H1 (cell line): ENCODE measurements at regions not wholly inside any gene's neighbourhood (a gene's known extent, or its start where the extent isn't known, plus 50 kb on each side); places are given as distances from the start of the nearest gene placed in this dataset.
A peak's percentile ranks its signal among the peaks of the same experiment; 100 is the strongest.

Experiments used
- CTCF ChIA-PET: fragments of 300-600 bp; sonication (Branson Sonifier 250); formaldehyde crosslinking; loops from one replicate; lab custom pipeline; 2021; ENCODE audit not compliant: partially characterized antibody; lab: Charles Lee
- POLR2A ChIA-PET: fragments of 300-600 bp; sonication (Branson Sonifier 250); formaldehyde crosslinking; loops from one replicate; lab custom pipeline; 2021; ENCODE audit warnings: inconsistent platforms; ENCODE audit not compliant: partially characterized antibody; lab: Charles Lee
- DNase-seq, 2 experiments: peaks; one replicate each; pipeline versions ENCODE4 v3.0.0 to v3.0.0-alpha.2; 2010 to 2022; ENCODE audit warnings: low spot score in 2 of 2, low read depth in 1 of 2, mixed read lengths in 1 of 2
- FAIRE-seq: peaks from 2 replicates; lab custom pipeline; 2011; peaks lifted over from hg19 to GRCh38; lab: Jason Lieb, UNC
- H2AFZ ChIP-seq: 2 replicates; pipeline ENCODE4 v1.8.1; 2012; ENCODE audit warnings: low read length, inconsistent platforms
- H2AK5ac ChIP-seq: 2 replicates; pipeline ENCODE4 v1.6.1; 2013; ENCODE audit warnings: low read depth, low read length
- H2BK120ac ChIP-seq: replicated peaks from 2 replicates; pipeline ENCODE3; 2013; ENCODE audit warnings: low read depth, low read length, inconsistent platforms
- H2BK12ac ChIP-seq: 2 replicates; pipeline ENCODE4 v1.6.1; 2013; ENCODE audit warnings: low read depth, low read length
- H2BK15ac ChIP-seq: 2 replicates; pipeline ENCODE4 v1.6.1; 2013; ENCODE audit warnings: low read length
- H2BK20ac ChIP-seq: 2 replicates; pipeline ENCODE4 v1.6.1; 2013; ENCODE audit warnings: low read length
- H2BK5ac ChIP-seq: 2 replicates; pipeline ENCODE4 v1.6.1; 2013; ENCODE audit warnings: low read depth, low read length
- H3K14ac ChIP-seq: 2 replicates; pipeline ENCODE4 v1.6.1; 2013; ENCODE audit warnings: inconsistent platforms; ENCODE audit not compliant: insufficient read length
- H3K18ac ChIP-seq: 2 replicates; pipeline ENCODE4 v1.6.1; 2013; ENCODE audit warnings: low read length; ENCODE audit errors: extremely low read depth
- H3K23ac ChIP-seq: 2 replicates; pipeline ENCODE4 v1.6.1; 2013; ENCODE audit warnings: inconsistent platforms; ENCODE audit not compliant: insufficient read length
- H3K23me2 ChIP-seq: 2 replicates; pipeline ENCODE4 v1.6.1; 2013; ENCODE audit warnings: low read depth, low read length
- H3K27ac ChIP-seq: 2 replicates; pipeline ENCODE4 v1.6.1; 2011; ENCODE audit warnings: low read depth, low read length, inconsistent platforms
- H3K27me3 ChIP-seq, 4 experiments: replicated peaks in 1 of 4; 1 replicate in 1 of 4; 2 replicates in 3 of 4; pipeline versions ENCODE4 v1.6.1 to v1.8.1; 2011 to 2013; ENCODE audit warnings: low read length in 3 of 4, mild to moderate bottlenecking in 3 of 4, inconsistent platforms in 2 of 4, mixed read lengths in 2 of 4, moderate library complexity in 1 of 4; ENCODE audit not compliant: control insufficient read depth in 3 of 4, insufficient read depth in 3 of 4; ENCODE audit errors: extremely low read depth in 1 of 4
- H3K36me3 ChIP-seq, 4 experiments: 2 replicates each; pipeline versions ENCODE4 v1.6.1 to v1.8.1; 2011 to 2013; ENCODE audit warnings: mild to moderate bottlenecking in 4 of 4, low read length in 3 of 4, moderate library complexity in 2 of 4, control low read depth in 1 of 4, inconsistent platforms in 1 of 4; ENCODE audit not compliant: insufficient read depth in 4 of 4, control insufficient read depth in 2 of 4
- H3K4ac ChIP-seq: replicated peaks from 2 replicates; pipeline ENCODE3; 2013; ENCODE audit warnings: low read length, low read depth, mixed read lengths, inconsistent platforms; ENCODE audit not compliant: insufficient read length
- H3K4me1 ChIP-seq, 4 experiments: replicated peaks in 1 of 4; 1 replicate in 1 of 4; 2 replicates in 3 of 4; pipeline versions ENCODE4 v1.6.1 to v1.8.1; 2011 to 2013; ENCODE audit warnings: low read length in 3 of 4, inconsistent platforms in 2 of 4, mixed read lengths in 1 of 4; ENCODE audit not compliant: insufficient read depth in 4 of 4, control insufficient read depth in 3 of 4
- H3K4me2 ChIP-seq, 2 experiments: 2 replicates each; pipeline versions ENCODE4 v1.6.1 to v1.8.1; 2011 to 2013; ENCODE audit warnings: low read depth in 2 of 2, low read length in 2 of 2, control low read depth in 1 of 2, inconsistent platforms in 1 of 2, mild to moderate bottlenecking in 1 of 2; ENCODE audit not compliant: insufficient read depth in 1 of 2
- H3K4me3 ChIP-seq, 4 experiments: fragments of 200-600, 300-600 bp in 1 of 4; sonication (generic), shearing (Covaris generic), sonication (Bioruptor Twin) in 1 of 4; 2 replicates each; pipeline versions ENCODE4 v1.5.1 to v1.8.1; 2011 to 2016; ENCODE audit warnings: low read length in 4 of 4, low read depth in 3 of 4, control low read depth in 2 of 4, inconsistent platforms in 2 of 4, mild to moderate bottlenecking in 2 of 4, mixed read lengths in 1 of 4, moderate library complexity in 1 of 4; ENCODE audit not compliant: insufficient read depth in 2 of 4; ENCODE audit errors: extremely low read depth in 1 of 4
- H3K56ac ChIP-seq: replicated peaks from 2 replicates; pipeline ENCODE3; 2013; ENCODE audit warnings: low read depth, mild to moderate bottlenecking, mixed read lengths, low read length, inconsistent platforms; ENCODE audit not compliant: insufficient read length
- H3K79me1 ChIP-seq: 2 replicates; pipeline ENCODE4 v1.6.1; 2013; ENCODE audit warnings: low read depth, low read length, control low read depth
- H3K79me2 ChIP-seq, 2 experiments: 2 replicates each; pipeline versions ENCODE4 v1.6.1 to v1.8.1; 2012 to 2013; ENCODE audit warnings: low read length in 2 of 2, mild to moderate bottlenecking in 2 of 2, inconsistent platforms in 1 of 2; ENCODE audit not compliant: insufficient read depth in 2 of 2, control insufficient read depth in 1 of 2
- H3K9ac ChIP-seq, 4 experiments: replicated peaks in 1 of 4; 1 replicate in 1 of 4; 2 replicates in 3 of 4; pipeline versions ENCODE4 v1.6.1 to v1.8.1; 2011 to 2013; ENCODE audit warnings: low read depth in 3 of 4, low read length in 3 of 4, control low read depth in 2 of 4, mild to moderate bottlenecking in 2 of 4, moderate library complexity in 2 of 4, inconsistent platforms in 1 of 4; ENCODE audit errors: extremely low read depth in 1 of 4
- H3K9me3 ChIP-seq, 2 experiments: 2 replicates each; pipeline versions ENCODE4 v1.6.1 to v1.8.1; 2012 to 2013; ENCODE audit warnings: mild to moderate bottlenecking in 2 of 2, moderate library complexity in 2 of 2, control low read depth in 1 of 2, inconsistent platforms in 1 of 2, low read depth in 1 of 2, low read length in 1 of 2, mixed read lengths in 1 of 2; ENCODE audit not compliant: insufficient read depth in 2 of 2
- H4K20me1 ChIP-seq, 2 experiments: replicated peaks in 1 of 2; 2 replicates each; pipeline versions ENCODE3 to v1.8.1; 2011 to 2013; ENCODE audit warnings: inconsistent platforms in 2 of 2, low read length in 2 of 2, mild to moderate bottlenecking in 1 of 2; ENCODE audit not compliant: insufficient read depth in 2 of 2, control insufficient read depth in 1 of 2
- H4K5ac ChIP-seq: 2 replicates; pipeline ENCODE4 v1.6.1; 2013; ENCODE audit warnings: low read length, low read depth, mixed read lengths, inconsistent platforms; ENCODE audit not compliant: insufficient read length
- H4K8ac ChIP-seq: 2 replicates; pipeline ENCODE4 v1.8.0; 2013; ENCODE audit warnings: mild to moderate bottlenecking, moderate library complexity, low read length, inconsistent platforms; ENCODE audit not compliant: insufficient read depth; ENCODE audit errors: extremely low read depth
- H4K91ac ChIP-seq: replicated peaks from 2 replicates; pipeline ENCODE3; 2013; ENCODE audit warnings: low read length, mixed read lengths, inconsistent platforms; ENCODE audit not compliant: insufficient read length
- CHD2 ChIP-seq: IDR thresholded peaks from 2 replicates; pipeline ENCODE4 v1.6.1; 2012; ENCODE audit warnings: low read length, improper control_type of control experiment
- NANOG ChIP-seq: IDR thresholded peaks from 2 replicates; pipeline ENCODE4 v1.6.1; 2011; ENCODE audit warnings: low read length, low read depth, mild to moderate bottlenecking, inconsistent platforms; ENCODE audit not compliant: insufficient read depth, poor library complexity, severe bottlenecking
- SP1 ChIP-seq: IDR thresholded peaks from 2 replicates; pipeline ENCODE4 v1.6.1; 2011; ENCODE audit warnings: low read depth, low read length
- SP2 ChIP-seq: IDR thresholded peaks from 2 replicates; pipeline ENCODE4 v1.6.1; 2012; ENCODE audit warnings: mild to moderate bottlenecking, low read length, inconsistent platforms
- TEAD4 ChIP-seq: IDR thresholded peaks from 2 replicates; pipeline ENCODE4 v1.6.1; 2012; ENCODE audit warnings: low read depth, low read length, inconsistent platforms, mixed read lengths
- ZNF274 ChIP-seq: IDR thresholded peaks from 2 replicates; pipeline ENCODE4 v1.7.0; 2012; ENCODE audit warnings: low read length, borderline replicate concordance; ENCODE audit errors: extremely low read depth
- WGBS, 2 experiments: shearing (Covaris generic) in 1 of 2; methylation state at CpG; one replicate each; pipeline versions ENCODE4 v1.1.6 to v1.1.7; 2013 to 2015; ENCODE audit warnings: low lambda C conversion rate in 2 of 2, mixed read lengths in 2 of 2, inconsistent platforms in 1 of 2, low coverage in 1 of 2, missing lambda C conversion rate in 1 of 2; ENCODE audit not compliant: insufficient replicate concordance in 2 of 2, insufficient coverage in 1 of 2, insufficient read length in 1 of 2; ENCODE audit errors: extremely low coverage in 1 of 2, missing lambda C conversion rate in 1 of 2; 5-methylcytosine and 5-hydroxymethylcytosine counted together

DNA sequence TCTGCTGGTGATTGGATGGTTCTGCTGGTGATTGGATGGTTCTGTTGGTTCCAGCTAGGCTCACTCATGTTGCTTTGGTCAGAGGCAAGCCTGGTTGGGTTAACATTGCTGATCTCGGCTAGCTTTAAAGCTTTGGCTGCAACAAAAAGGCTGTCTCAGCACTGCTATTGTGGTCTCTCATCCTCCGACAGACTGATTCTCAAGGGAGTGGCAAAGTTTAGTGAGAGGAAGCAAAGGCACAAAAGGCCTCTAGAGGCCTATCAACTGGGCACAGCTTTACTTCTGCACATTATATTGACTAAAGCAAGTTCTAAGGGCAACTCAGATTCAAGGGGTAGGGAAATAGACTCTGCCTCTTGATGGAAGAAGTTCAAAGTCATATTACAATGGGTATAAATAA lies 84.7 kb upstream of the LGR5 start:
- 96% methylated on average over 2 of the region's 2 CpGs; no CpG with 5 or more reads in 1 of the 2 experiments for WGBS, 2 experiments
- peak overlapping the region; percentile 53; the same call in 1 of the 2 replicates for H2BK12ac ChIP-seq
- no peaks in the 10 kb centered on the region for H3K9me3 ChIP-seq
- H2BK5ac ChIP-seq, result no peak overlapping the region
- no peak for TF ChIP-seq SP1
- no peak for TF ChIP-seq SP2
- TF ChIP-seq TEAD4, result no peak
- no peak for TF ChIP-seq CHD2
- no peak for TF ChIP-seq ZNF274
- no peak for TF ChIP-seq NANOG
- TF ChIP-seq, all 59 proteins: peak for 0
- FAIRE-seq, result no peak
- Histone ChIP-seq H2AK5ac (no peak overlapping the region), H3K27me3 (no peaks in the 10 kb centered on the region), H4K5ac (no peak overlapping the region), H3K9ac (no peak overlapping the region), H3K14ac (no peak overlapping the region), H4K20me1 (no peaks in the 10 kb centered on the region), H3K4me2 (no peak overlapping the region), H2BK120ac (no peak overlapping the region), H3K79me1 (no peaks in the 10 kb centered on the region), H3K4me1 (no peaks in the 10 kb centered on the region), H3K79me2 (no peaks in the 10 kb centered on the region), H3K23ac (no peak overlapping the region), H3K56ac (no peak overlapping the region), H3K36me3 (no peaks in the 10 kb centered on the region), H3K18ac (no peak overlapping the region), H2BK20ac (no peak overlapping the region), H2BK15ac (no peak overlapping the region), H4K8ac (no peak overlapping the region), H3K27ac (no peak overlapping the region), H3K4me3 (no peak overlapping the region), H4K91ac (no peak overlapping the region), H3K4ac (no peak overlapping the region), H3K23me2 (no peaks in the 10 kb centered on the region), H2AFZ (peak overlapping the region; percentile 49)
- ChIA-PET CTCF (interaction anchor here (0.6 kb wide), 3 partner anchors 12 to 419 kb away, joined by 3 read pairs; no protein-coding TSS in a partner anchor), POLR2A (no interaction called here)
- DNase-seq, result no peak
